ENCODE measurements at regions not wholly inside any gene's neighbourhood (a gene's known extent, or its start where the extent isn't known, plus 50 kb on each side); places are given as distances from the start of the nearest gene placed in this dataset.
"Not testable (repeated sequence)": the region's sequence is repeated elsewhere in the genome, so short reads cannot be mapped to it uniquely, and the experiment has no call there.

DNA sequence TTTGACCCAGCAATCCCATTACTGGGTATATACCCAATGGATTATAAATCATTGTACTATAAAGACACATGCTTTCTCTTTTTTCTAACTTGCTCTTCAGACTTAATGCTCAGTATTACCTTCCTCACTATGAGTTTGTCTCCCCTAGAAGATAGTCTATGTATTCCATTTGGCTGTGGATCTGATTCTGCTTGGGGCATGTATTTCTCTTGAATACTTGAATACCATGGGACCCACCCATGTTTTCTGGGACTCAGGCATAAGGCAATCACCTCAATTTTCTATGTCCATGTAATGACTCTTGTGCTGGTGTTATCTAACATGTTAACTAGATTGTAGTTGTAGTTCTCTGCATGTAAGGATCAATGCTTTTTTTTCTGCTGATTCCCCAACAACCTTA, 70.4 kb upstream of the PPM1H start:
- no peak for ATAC-seq
- TF ChIP-seq ZNF565 (CRISPR knock-in tag; conservative IDR thresholded peaks at IDR 0.05; ENCODE audit: low read depth), result no peak
- TF ChIP-seq TCF4 (CRISPR knock-in tag; IDR thresholded peaks at IDR 0.05; ENCODE audit: borderline replicate concordance), result no peak
- TF ChIP-seq ZFP30 (CRISPR knock-in tag; IDR thresholded peaks at IDR 0.05), result no peak
- TF ChIP-seq OSR1 (CRISPR knock-in tag; IDR thresholded peaks at IDR 0.05), result no peak
- no peak for TF ChIP-seq ZNF8 (CRISPR knock-in tag; IDR thresholded peaks at IDR 0.05)
- TF ChIP-seq SNAI2 (CRISPR knock-in tag; IDR thresholded peaks at IDR 0.05), result no peak
- no peak for TF ChIP-seq BACH2 (CRISPR knock-in tag; IDR thresholded peaks at IDR 0.05; ENCODE audit: borderline replicate concordance)
- TF ChIP-seq, protein P1, sequence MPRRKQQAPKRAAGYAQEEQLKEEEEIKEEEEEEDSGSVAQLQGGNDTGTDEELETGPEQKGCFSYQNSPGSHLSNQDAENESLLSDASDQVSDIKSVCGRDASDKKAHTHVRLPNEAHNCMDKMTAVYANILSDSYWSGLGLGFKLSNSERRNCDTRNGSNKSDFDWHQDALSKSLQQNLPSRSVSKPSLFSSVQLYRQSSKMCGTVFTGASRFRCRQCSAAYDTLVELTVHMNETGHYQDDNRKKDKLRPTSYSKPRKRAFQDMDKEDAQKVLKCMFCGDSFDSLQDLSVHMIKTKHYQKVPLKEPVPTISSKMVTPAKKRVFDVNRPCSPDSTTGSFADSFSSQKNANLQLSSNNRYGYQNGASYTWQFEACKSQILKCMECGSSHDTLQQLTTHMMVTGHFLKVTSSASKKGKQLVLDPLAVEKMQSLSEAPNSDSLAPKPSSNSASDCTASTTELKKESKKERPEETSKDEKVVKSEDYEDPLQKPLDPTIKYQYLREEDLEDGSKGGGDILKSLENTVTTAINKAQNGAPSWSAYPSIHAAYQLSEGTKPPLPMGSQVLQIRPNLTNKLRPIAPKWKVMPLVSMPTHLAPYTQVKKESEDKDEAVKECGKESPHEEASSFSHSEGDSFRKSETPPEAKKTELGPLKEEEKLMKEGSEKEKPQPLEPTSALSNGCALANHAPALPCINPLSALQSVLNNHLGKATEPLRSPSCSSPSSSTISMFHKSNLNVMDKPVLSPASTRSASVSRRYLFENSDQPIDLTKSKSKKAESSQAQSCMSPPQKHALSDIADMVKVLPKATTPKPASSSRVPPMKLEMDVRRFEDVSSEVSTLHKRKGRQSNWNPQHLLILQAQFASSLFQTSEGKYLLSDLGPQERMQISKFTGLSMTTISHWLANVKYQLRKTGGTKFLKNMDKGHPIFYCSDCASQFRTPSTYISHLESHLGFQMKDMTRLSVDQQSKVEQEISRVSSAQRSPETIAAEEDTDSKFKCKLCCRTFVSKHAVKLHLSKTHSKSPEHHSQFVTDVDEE (CRISPR knock-in tag; IDR thresholded peaks at IDR 0.05), result no peak
- TF ChIP-seq, protein P2, sequence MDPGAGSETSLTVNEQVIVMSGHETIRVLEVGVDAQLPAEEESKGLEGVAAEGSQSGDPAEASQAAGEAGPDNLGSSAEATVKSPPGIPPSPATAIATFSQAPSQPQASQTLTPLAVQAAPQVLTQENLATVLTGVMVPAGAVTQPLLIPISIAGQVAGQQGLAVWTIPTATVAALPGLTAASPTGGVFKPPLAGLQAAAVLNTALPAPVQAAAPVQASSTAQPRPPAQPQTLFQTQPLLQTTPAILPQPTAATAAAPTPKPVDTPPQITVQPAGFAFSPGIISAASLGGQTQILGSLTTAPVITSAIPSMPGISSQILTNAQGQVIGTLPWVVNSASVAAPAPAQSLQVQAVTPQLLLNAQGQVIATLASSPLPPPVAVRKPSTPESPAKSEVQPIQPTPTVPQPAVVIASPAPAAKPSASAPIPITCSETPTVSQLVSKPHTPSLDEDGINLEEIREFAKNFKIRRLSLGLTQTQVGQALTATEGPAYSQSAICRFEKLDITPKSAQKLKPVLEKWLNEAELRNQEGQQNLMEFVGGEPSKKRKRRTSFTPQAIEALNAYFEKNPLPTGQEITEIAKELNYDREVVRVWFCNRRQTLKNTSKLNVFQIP (CRISPR knock-in tag; IDR thresholded peaks at IDR 0.05; ENCODE audit: borderline replicate concordance, low read depth), result no peak

DNA sequence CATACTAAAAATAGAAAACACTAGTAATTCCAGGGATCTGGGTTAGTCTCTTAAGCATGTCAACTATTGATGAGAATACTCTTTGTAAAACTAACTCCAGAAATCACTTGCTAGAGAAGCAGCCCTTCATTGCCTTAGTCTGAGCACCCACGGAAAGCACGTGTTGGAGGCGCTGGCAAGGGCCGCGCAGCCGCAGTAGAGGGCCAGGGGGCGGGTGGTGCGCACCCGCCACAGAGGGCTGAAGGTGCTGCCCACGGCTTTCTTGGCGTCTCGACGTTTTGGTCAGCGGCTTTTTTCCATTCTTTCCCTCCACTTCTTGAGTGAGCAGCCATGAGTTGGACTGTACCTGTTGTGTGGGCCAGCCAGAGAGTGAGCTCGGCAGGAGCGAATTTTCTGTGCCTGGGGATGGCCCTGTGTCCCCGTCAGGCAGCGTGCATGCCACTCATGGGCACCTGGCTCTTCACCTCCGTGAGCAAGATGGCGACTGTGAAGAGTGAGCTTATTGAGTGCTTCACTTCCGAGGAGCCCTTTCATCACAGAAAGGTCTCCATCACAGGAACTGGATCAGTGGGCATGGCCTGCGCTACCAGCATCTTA, 68.4 kb upstream of the PPM1H start:
- TF ChIP-seq BACH2 (CRISPR knock-in tag; IDR thresholded peaks at IDR 0.05; ENCODE audit: borderline replicate concordance) (no peak), ESRRG (CRISPR knock-in tag; IDR thresholded peaks at IDR 0.05) (no peak), ZNF565 (CRISPR knock-in tag; conservative IDR thresholded peaks at IDR 0.05; ENCODE audit: low read depth) (no peak), ZNF70 (CRISPR knock-in tag; IDR thresholded peaks at IDR 0.05) (no peak), GLIS3 (CRISPR knock-in tag; IDR thresholded peaks at IDR 0.05) (no peak), ZFP30 (CRISPR knock-in tag; IDR thresholded peaks at IDR 0.05) (no peak), SNAI2 (CRISPR knock-in tag; IDR thresholded peaks at IDR 0.05) (no peak), OSR1 (CRISPR knock-in tag; IDR thresholded peaks at IDR 0.05) (no peak)
- TF ChIP-seq, protein P1 (CRISPR knock-in tag; IDR thresholded peaks at IDR 0.05), result no peak
- ATAC-seq, result no peak

DNA sequence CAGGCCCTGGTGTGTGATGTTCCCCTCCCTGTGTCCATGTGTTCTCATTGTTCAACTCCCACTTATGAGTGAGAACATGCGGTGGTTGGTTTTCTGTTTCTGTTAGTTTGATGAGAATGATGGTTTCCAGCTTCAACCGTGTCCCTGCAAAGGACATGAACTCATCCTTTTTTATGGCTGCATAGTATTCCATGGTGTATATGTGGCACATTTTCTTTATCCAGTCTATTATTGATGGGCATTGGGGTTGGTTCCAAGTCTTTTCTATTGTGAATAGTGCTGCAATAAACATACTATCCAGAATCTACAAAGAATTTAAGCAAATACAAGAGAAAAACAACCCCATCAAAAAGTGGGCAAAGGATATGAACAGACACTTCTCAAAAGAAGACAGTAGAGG, 67.1 kb upstream of the PPM1H start:
- ATAC-seq, result not testable (repeated sequence)

DNA sequence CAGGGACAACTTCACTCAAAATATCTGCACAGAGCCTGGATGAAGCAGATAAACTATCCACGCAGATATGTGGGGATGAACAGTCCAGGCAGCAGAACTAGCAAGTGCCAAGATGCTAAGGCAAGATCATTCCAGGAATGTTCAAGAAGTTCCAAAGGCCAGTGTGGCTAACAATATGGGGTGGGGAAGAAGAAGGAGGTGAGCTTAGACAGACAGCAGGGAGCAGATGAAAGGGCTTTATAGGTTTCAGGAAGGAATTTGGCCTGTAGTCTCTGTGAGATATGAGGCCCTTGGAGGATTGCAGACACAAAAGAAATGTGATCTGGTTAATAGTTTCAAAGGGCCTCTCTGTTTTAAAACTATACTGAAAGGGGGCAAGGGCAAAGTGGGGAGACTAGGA, 63.5 kb upstream of the PPM1H start:
- ATAC-seq, result no peak

DNA sequence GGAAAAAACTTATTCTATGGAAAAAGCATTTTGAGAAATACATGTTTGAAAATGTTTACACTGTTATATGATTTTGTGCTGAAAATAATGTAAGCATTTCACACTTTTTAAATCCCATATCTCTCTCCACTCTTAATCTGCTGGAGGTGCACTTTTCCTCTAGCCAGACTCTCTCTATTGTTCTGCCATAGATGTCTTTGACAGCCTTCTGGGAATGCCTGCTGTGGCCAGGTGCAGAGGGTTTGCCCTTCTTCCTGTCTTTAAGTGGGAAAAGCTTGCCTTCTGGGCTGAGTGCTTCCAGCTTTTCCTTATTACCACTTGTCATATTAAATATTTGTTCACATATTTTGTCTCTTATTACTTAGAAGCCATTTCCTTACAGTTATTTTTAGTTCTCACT, 60.1 kb upstream of the PPM1H start:
- no peak for TF ChIP-seq ARNTL (CRISPR knock-in tag; IDR thresholded peaks at IDR 0.05; ENCODE audit: borderline replicate concordance, low read depth)
- TF ChIP-seq, protein P2 (CRISPR knock-in tag; IDR thresholded peaks at IDR 0.05; ENCODE audit: borderline replicate concordance, low read depth), result no peak
- TF ChIP-seq ZNF565 (CRISPR knock-in tag; conservative IDR thresholded peaks at IDR 0.05; ENCODE audit: low read depth), result no peak
- ATAC-seq, result no peak

More for the DNA sequence above, 63.5 kb upstream of the PPM1H start:
- no peak for TF ChIP-seq ZFP3 (CRISPR knock-in tag; IDR thresholded peaks at IDR 0.05)
- TF ChIP-seq ISL1 (CRISPR knock-in tag; IDR thresholded peaks at IDR 0.05), result no peak
- TF ChIP-seq ZNF8 (CRISPR knock-in tag; IDR thresholded peaks at IDR 0.05), result no peak

Measured in SK-N-SH treated with all-trans-retinoic acid at 6 μM for 48 hours (cell line).